ENCODE measurements at regions not wholly inside any gene's neighbourhood (a gene's known extent, or its start where the extent isn't known, plus 50 kb on each side); places are given as distances from the start of the nearest gene placed in this dataset.
"Not testable (repeated sequence)": the region's sequence is repeated elsewhere in the genome, so short reads cannot be mapped to it uniquely, and the experiment has no call there.

GRCh38 chr2:7430421-7430868 is 513.2 kb downstream of the RNF144A start:
- no peak for DNase-seq (ENCODE audit: low spot score)

- peak; percentile 79 for DNase-seq (ENCODE audit: low spot score)
Measured at GRCh38 chr2:7430869-7431641, 513.8 kb downstream of the RNF144A start.

- DNase-seq (ENCODE audit: low spot score) = no peak
Measured at GRCh38 chr2:7432436-7432835, 515.2 kb downstream of the RNF144A start.

- DNase-seq (ENCODE audit: low spot score) = no peak
Measured at GRCh38 chr2:7436096-7436906, 519.1 kb downstream of the RNF144A start.

GRCh38 chr2:7437141-7437540 is 519.9 kb downstream of the RNF144A start:
- DNase-seq (ENCODE audit: low spot score) = no peak

GRCh38 chr2:7437716-7438632 is 520.8 kb downstream of the RNF144A start:
- no peak for DNase-seq (ENCODE audit: low spot score)

- no peak for DNase-seq (ENCODE audit: low spot score)
Measured at GRCh38 chr2:7438855-7439254, 521.6 kb downstream of the RNF144A start.

GRCh38 chr2:7440977-7441376 is 523.8 kb downstream of the RNF144A start:
- DNase-seq (ENCODE audit: low spot score) = no peak

GRCh38 chr2:7441841-7442240 is 524.6 kb downstream of the RNF144A start:
- DNase-seq (ENCODE audit: low spot score) = not testable (repeated sequence)

GRCh38 chr2:7444626-7445025 is 527.4 kb downstream of the RNF144A start:
- DNase-seq (ENCODE audit: low spot score) = no peak

GRCh38 chr2:7448578-7449264 is 531.5 kb downstream of the RNF144A start:
- no peak for DNase-seq (ENCODE audit: low spot score)

GRCh38 chr2:7449298-7449697 is 532.1 kb downstream of the RNF144A start:
- no peak for DNase-seq (ENCODE audit: low spot score)

GRCh38 chr2:7450188-7450832 is 533.1 kb downstream of the RNF144A start:
- no peak for DNase-seq (ENCODE audit: low spot score)

GRCh38 chr2:7450833-7451190 is 533.6 kb downstream of the RNF144A start:
- no peak for DNase-seq (ENCODE audit: low spot score)

GRCh38 chr2:7452110-7452876 is 535.1 kb downstream of the RNF144A start:
- DNase-seq (ENCODE audit: low spot score) = no peak

- no peak for DNase-seq (ENCODE audit: low spot score)
Measured at GRCh38 chr2:7454592-7454991, 537.4 kb downstream of the RNF144A start.

GRCh38 chr2:7456762-7457161 is 539.5 kb downstream of the RNF144A start:
- no peak for DNase-seq (ENCODE audit: low spot score)

GRCh38 chr2:7458066-7458465 is 540.9 kb downstream of the RNF144A start:
- no peak for DNase-seq (ENCODE audit: low spot score)

- DNase-seq (ENCODE audit: low spot score) = no peak
Measured at GRCh38 chr2:7467782-7468447, 550.7 kb downstream of the RNF144A start.

GRCh38 chr2:7468448-7468828 is 551.2 kb downstream of the RNF144A start:
- DNase-seq (ENCODE audit: low spot score) = no peak
